NCI-H226 (cell line): ENCODE measurements at regions not wholly inside any gene's neighbourhood (a gene's known extent, or its start where the extent isn't known, plus 50 kb on each side); places are given as distances from the start of the nearest gene placed in this dataset.
"Not testable (repeated sequence)": the region's sequence is repeated elsewhere in the genome, so short reads cannot be mapped to it uniquely, and the experiment has no call there.

Experiments
- DNase-seq: peaks from one replicate; pipeline ENCODE4 v3.0.0-alpha.2; 2015

- DNase-seq = no peak
These were observed 60.7 kb upstream of the PHF21A start for GRCh38 chr11:46181843-46182424.

GRCh38 chr11:46181387-46181786 is 60.1 kb upstream of the PHF21A start:
- DNase-seq = no peak

- DNase-seq = no peak
These were observed 59.5 kb upstream of the PHF21A start for GRCh38 chr11:46180736-46181135.

- no peak for DNase-seq
These were observed 57.3 kb upstream of the PHF21A start for GRCh38 chr11:46178513-46178912.

DNA sequence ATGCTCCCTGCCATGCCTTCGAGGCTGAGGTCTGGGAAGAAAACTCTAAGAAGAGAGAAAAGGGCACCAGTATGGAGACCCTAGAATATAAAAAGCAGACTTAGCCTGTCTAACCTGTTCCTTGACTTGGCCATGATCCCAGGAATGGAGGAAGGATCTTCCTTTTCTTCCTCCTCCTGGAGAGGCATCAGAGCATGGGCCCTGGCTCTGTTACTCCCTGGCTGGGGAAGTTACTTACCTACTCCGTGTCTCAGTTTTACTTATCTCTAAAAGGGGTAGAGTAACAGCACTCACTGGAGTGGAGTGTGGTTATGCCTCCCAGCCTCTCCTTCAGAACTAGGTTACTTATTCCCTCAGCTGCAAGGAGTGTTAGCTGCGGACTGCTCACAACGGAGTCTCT is 55.2 kb upstream of the PHF21A start:
- DNase-seq = no peak

- no peak for DNase-seq
These were observed 54.2 kb upstream of the PHF21A start for GRCh38 chr11:46175401-46176002.

GRCh38 chr11:46171693-46172092 is 50.4 kb upstream of the PHF21A start:
- not testable (repeated sequence) for DNase-seq
